Breast epithelium (tissue), 3 donors: ENCODE measurements at regions not wholly inside any gene's neighbourhood (a gene's known extent, or its start where the extent isn't known, plus 50 kb on each side); places are given as distances from the start of the nearest gene placed in this dataset.

ENCODE experiments used
- CTCF ChIP-seq, 3 donors: fragments of 450-650 bp; IDR thresholded peaks; one replicate each; pipeline ENCODE4 v1.5.1; 2016 to 2017; ENCODE audit warnings: antibody characterized with exemption in 3 of 3, mild to moderate bottlenecking in 3 of 3, moderate library complexity in 3 of 3
- POLR2A ChIP-seq: fragments of 450-650 bp; IDR thresholded peaks from one replicate; pipeline ENCODE4 v1.6.1; 2016; ENCODE audit warnings: antibody characterized with exemption, mild to moderate bottlenecking, moderate library complexity
- POLR2AphosphoS5 ChIP-seq, 3 donors: sonication (generic); formaldehyde crosslinking; IDR thresholded peaks; one replicate each; pipeline ENCODE4 v1.6.1; 2017; ENCODE audit warnings: antibody characterized with exemption in 3 of 3

GRCh38 chrX:43423876-43424275, 232.2 kb upstream of the MAOA start:
- TF ChIP-seq CTCF (IDR thresholded peaks at IDR 0.05) (no peak), POLR2A (no peak), POLR2AphosphoS5 (IDR thresholded peaks at IDR 0.05) (no peak)
